PC-9 (cell line): ENCODE measurements at regions not wholly inside any gene's neighbourhood (a gene's known extent, or its start where the extent isn't known, plus 50 kb on each side); places are given as distances from the start of the nearest gene placed in this dataset.

Source experiments
- CTCF ChIP-seq: fragments of 200-600 bp; sonication (generic); conservative IDR thresholded peaks from 2 replicates; pipeline ENCODE4 v1.6.1; 2017; ENCODE audit warnings: mixed run types, antibody characterized with exemption, mild to moderate bottlenecking, moderate library complexity
- EZH2 ChIP-seq: fragments of 200-600 bp; sonication (generic); IDR thresholded peaks from 2 replicates; pipeline ENCODE4 v1.8.0; 2017; ENCODE audit warnings: antibody characterized with exemption, low read depth

- no peak for TF ChIP-seq CTCF
- no peak for TF ChIP-seq EZH2
Measured at GRCh38 chr4:181863856-181864255, 379.3 kb upstream of the TENM3 start.
